H1 (cell line): ENCODE measurements at regions not wholly inside any gene's neighbourhood (a gene's known extent, or its start where the extent isn't known, plus 50 kb on each side); places are given as distances from the start of the nearest gene placed in this dataset.

ENCODE experiments used
- CTCF ChIA-PET: fragments of 300-600 bp; sonication (Branson Sonifier 250); formaldehyde crosslinking; loops from one replicate; lab custom pipeline; 2021; ENCODE audit not compliant: partially characterized antibody; lab: Charles Lee
- POLR2A ChIA-PET: fragments of 300-600 bp; sonication (Branson Sonifier 250); formaldehyde crosslinking; loops from one replicate; lab custom pipeline; 2021; ENCODE audit warnings: inconsistent platforms; ENCODE audit not compliant: partially characterized antibody; lab: Charles Lee
- DNase-seq, 2 experiments: peaks; one replicate each; pipeline versions ENCODE4 v3.0.0 to v3.0.0-alpha.2; 2010 to 2022; ENCODE audit warnings: low spot score in 2 of 2, low read depth in 1 of 2, mixed read lengths in 1 of 2
- FAIRE-seq: peaks from 2 replicates; lab custom pipeline; 2011; peaks lifted over from hg19 to GRCh38; lab: Jason Lieb, UNC
- H2AFZ ChIP-seq: 2 replicates; pipeline ENCODE4 v1.8.1; 2012; ENCODE audit warnings: low read length, inconsistent platforms
- H2AK5ac ChIP-seq: 2 replicates; pipeline ENCODE4 v1.6.1; 2013; ENCODE audit warnings: low read depth, low read length
- H2BK120ac ChIP-seq: replicated peaks from 2 replicates; pipeline ENCODE3; 2013; ENCODE audit warnings: low read depth, low read length, inconsistent platforms
- H2BK12ac ChIP-seq: 2 replicates; pipeline ENCODE4 v1.6.1; 2013; ENCODE audit warnings: low read depth, low read length
- H2BK15ac ChIP-seq: 2 replicates; pipeline ENCODE4 v1.6.1; 2013; ENCODE audit warnings: low read length
- H2BK20ac ChIP-seq: 2 replicates; pipeline ENCODE4 v1.6.1; 2013; ENCODE audit warnings: low read length
- H2BK5ac ChIP-seq: 2 replicates; pipeline ENCODE4 v1.6.1; 2013; ENCODE audit warnings: low read depth, low read length
- H3K14ac ChIP-seq: 2 replicates; pipeline ENCODE4 v1.6.1; 2013; ENCODE audit warnings: inconsistent platforms; ENCODE audit not compliant: insufficient read length
- H3K18ac ChIP-seq: 2 replicates; pipeline ENCODE4 v1.6.1; 2013; ENCODE audit warnings: low read length; ENCODE audit errors: extremely low read depth
- H3K23ac ChIP-seq: 2 replicates; pipeline ENCODE4 v1.6.1; 2013; ENCODE audit warnings: inconsistent platforms; ENCODE audit not compliant: insufficient read length
- H3K23me2 ChIP-seq: 2 replicates; pipeline ENCODE4 v1.6.1; 2013; ENCODE audit warnings: low read depth, low read length
- H3K27ac ChIP-seq: 2 replicates; pipeline ENCODE4 v1.6.1; 2011; ENCODE audit warnings: low read depth, low read length, inconsistent platforms
- H3K27me3 ChIP-seq, 4 experiments: replicated peaks in 1 of 4; 1 replicate in 1 of 4; 2 replicates in 3 of 4; pipeline versions ENCODE4 v1.6.1 to v1.8.1; 2011 to 2013; ENCODE audit warnings: low read length in 3 of 4, mild to moderate bottlenecking in 3 of 4, inconsistent platforms in 2 of 4, mixed read lengths in 2 of 4, moderate library complexity in 1 of 4; ENCODE audit not compliant: control insufficient read depth in 3 of 4, insufficient read depth in 3 of 4; ENCODE audit errors: extremely low read depth in 1 of 4
- H3K36me3 ChIP-seq, 4 experiments: 2 replicates each; pipeline versions ENCODE4 v1.6.1 to v1.8.1; 2011 to 2013; ENCODE audit warnings: mild to moderate bottlenecking in 4 of 4, low read length in 3 of 4, moderate library complexity in 2 of 4, control low read depth in 1 of 4, inconsistent platforms in 1 of 4; ENCODE audit not compliant: insufficient read depth in 4 of 4, control insufficient read depth in 2 of 4
- H3K4ac ChIP-seq: replicated peaks from 2 replicates; pipeline ENCODE3; 2013; ENCODE audit warnings: low read length, low read depth, mixed read lengths, inconsistent platforms; ENCODE audit not compliant: insufficient read length
- H3K4me1 ChIP-seq, 4 experiments: replicated peaks in 1 of 4; 1 replicate in 1 of 4; 2 replicates in 3 of 4; pipeline versions ENCODE4 v1.6.1 to v1.8.1; 2011 to 2013; ENCODE audit warnings: low read length in 3 of 4, inconsistent platforms in 2 of 4, mixed read lengths in 1 of 4; ENCODE audit not compliant: insufficient read depth in 4 of 4, control insufficient read depth in 3 of 4
- H3K4me2 ChIP-seq, 2 experiments: 2 replicates each; pipeline versions ENCODE4 v1.6.1 to v1.8.1; 2011 to 2013; ENCODE audit warnings: low read depth in 2 of 2, low read length in 2 of 2, control low read depth in 1 of 2, inconsistent platforms in 1 of 2, mild to moderate bottlenecking in 1 of 2; ENCODE audit not compliant: insufficient read depth in 1 of 2
- H3K4me3 ChIP-seq, 4 experiments: fragments of 200-600, 300-600 bp in 1 of 4; sonication (generic), shearing (Covaris generic), sonication (Bioruptor Twin) in 1 of 4; 2 replicates each; pipeline versions ENCODE4 v1.5.1 to v1.8.1; 2011 to 2016; ENCODE audit warnings: low read length in 4 of 4, low read depth in 3 of 4, control low read depth in 2 of 4, inconsistent platforms in 2 of 4, mild to moderate bottlenecking in 2 of 4, mixed read lengths in 1 of 4, moderate library complexity in 1 of 4; ENCODE audit not compliant: insufficient read depth in 2 of 4; ENCODE audit errors: extremely low read depth in 1 of 4
- H3K56ac ChIP-seq: replicated peaks from 2 replicates; pipeline ENCODE3; 2013; ENCODE audit warnings: low read depth, mild to moderate bottlenecking, mixed read lengths, low read length, inconsistent platforms; ENCODE audit not compliant: insufficient read length
- H3K79me1 ChIP-seq: 2 replicates; pipeline ENCODE4 v1.6.1; 2013; ENCODE audit warnings: low read depth, low read length, control low read depth
- H3K79me2 ChIP-seq, 2 experiments: 2 replicates each; pipeline versions ENCODE4 v1.6.1 to v1.8.1; 2012 to 2013; ENCODE audit warnings: low read length in 2 of 2, mild to moderate bottlenecking in 2 of 2, inconsistent platforms in 1 of 2; ENCODE audit not compliant: insufficient read depth in 2 of 2, control insufficient read depth in 1 of 2
- H3K9ac ChIP-seq, 4 experiments: replicated peaks in 1 of 4; 1 replicate in 1 of 4; 2 replicates in 3 of 4; pipeline versions ENCODE4 v1.6.1 to v1.8.1; 2011 to 2013; ENCODE audit warnings: low read depth in 3 of 4, low read length in 3 of 4, control low read depth in 2 of 4, mild to moderate bottlenecking in 2 of 4, moderate library complexity in 2 of 4, inconsistent platforms in 1 of 4; ENCODE audit errors: extremely low read depth in 1 of 4
- H3K9me3 ChIP-seq, 2 experiments: 2 replicates each; pipeline versions ENCODE4 v1.6.1 to v1.8.1; 2012 to 2013; ENCODE audit warnings: mild to moderate bottlenecking in 2 of 2, moderate library complexity in 2 of 2, control low read depth in 1 of 2, inconsistent platforms in 1 of 2, low read depth in 1 of 2, low read length in 1 of 2, mixed read lengths in 1 of 2; ENCODE audit not compliant: insufficient read depth in 2 of 2
- H4K20me1 ChIP-seq, 2 experiments: replicated peaks in 1 of 2; 2 replicates each; pipeline versions ENCODE3 to v1.8.1; 2011 to 2013; ENCODE audit warnings: inconsistent platforms in 2 of 2, low read length in 2 of 2, mild to moderate bottlenecking in 1 of 2; ENCODE audit not compliant: insufficient read depth in 2 of 2, control insufficient read depth in 1 of 2
- H4K5ac ChIP-seq: 2 replicates; pipeline ENCODE4 v1.6.1; 2013; ENCODE audit warnings: low read length, low read depth, mixed read lengths, inconsistent platforms; ENCODE audit not compliant: insufficient read length
- H4K8ac ChIP-seq: 2 replicates; pipeline ENCODE4 v1.8.0; 2013; ENCODE audit warnings: mild to moderate bottlenecking, moderate library complexity, low read length, inconsistent platforms; ENCODE audit not compliant: insufficient read depth; ENCODE audit errors: extremely low read depth
- H4K91ac ChIP-seq: replicated peaks from 2 replicates; pipeline ENCODE3; 2013; ENCODE audit warnings: low read length, mixed read lengths, inconsistent platforms; ENCODE audit not compliant: insufficient read length
- CHD1 ChIP-seq: IDR thresholded peaks from 2 replicates; pipeline ENCODE4 v1.6.1; 2012; ENCODE audit warnings: low read depth, low read length, improper control_type of control experiment
- CHD2 ChIP-seq: IDR thresholded peaks from 2 replicates; pipeline ENCODE4 v1.6.1; 2012; ENCODE audit warnings: low read length, improper control_type of control experiment
- CTBP2 ChIP-seq: IDR thresholded peaks from 2 replicates; pipeline ENCODE4 v1.7.0; 2011; ENCODE audit warnings: borderline replicate concordance, mild to moderate bottlenecking, moderate library complexity, mixed read lengths, low read length; ENCODE audit not compliant: insufficient read depth, insufficient read length
- E2F6 ChIP-seq: IDR thresholded peaks from 2 replicates; pipeline ENCODE4 v1.6.1; 2012; ENCODE audit warnings: inconsistent platforms
- EGR1 ChIP-seq: IDR thresholded peaks from 2 replicates; pipeline ENCODE4 v1.6.1; 2011; ENCODE audit warnings: low read depth, low read length, borderline replicate concordance
- EP300 ChIP-seq, 2 experiments: IDR thresholded peaks; 1 replicate in 1 of 2; 2 replicates in 1 of 2; pipeline ENCODE4 v1.6.1; 2011 to 2012; ENCODE audit warnings: low read depth in 2 of 2, low read length in 2 of 2, mild to moderate bottlenecking in 2 of 2, borderline replicate concordance in 1 of 2, inconsistent platforms in 1 of 2, moderate library complexity in 1 of 2
- FOSL1 ChIP-seq: IDR thresholded peaks from 2 replicates; pipeline ENCODE4 v1.6.1; 2011; ENCODE audit warnings: mild to moderate bottlenecking, low read depth, low read length, moderate library complexity; ENCODE audit not compliant: insufficient read depth
- KDM1A ChIP-seq: fragments of 200-600, 300-600 bp; sonication (generic); IDR thresholded peaks from 2 replicates; pipeline ENCODE4 v1.7.1; 2016; ENCODE audit warnings: mild to moderate bottlenecking, low read length, borderline replicate concordance
- NRF1 ChIP-seq: IDR thresholded peaks from 2 replicates; pipeline ENCODE4 v1.6.1; 2011; ENCODE audit warnings: mild to moderate bottlenecking, low read depth, low read length, improper control_type of control experiment
- POLR2AphosphoS5 ChIP-seq: IDR thresholded peaks from 2 replicates; pipeline ENCODE4 v1.6.1; 2011; ENCODE audit warnings: low read depth, low read length
- POU5F1 ChIP-seq: IDR thresholded peaks from 2 replicates; pipeline ENCODE4 v1.6.1; 2011; ENCODE audit warnings: low read depth, mild to moderate bottlenecking, low read length, moderate library complexity
- SIN3A ChIP-seq, 2 experiments: IDR thresholded peaks in 1 of 2; conservative IDR thresholded peaks in 1 of 2; 2 replicates each; pipeline ENCODE4 v1.6.1; 2011 to 2012; ENCODE audit warnings: low read length in 2 of 2, improper control_type of control experiment in 1 of 2, low read depth in 1 of 2, mild to moderate bottlenecking in 1 of 2
- SP4 ChIP-seq: IDR thresholded peaks from 2 replicates; pipeline ENCODE4 v1.6.1; 2012; ENCODE audit warnings: low read length, inconsistent platforms
- SRF ChIP-seq: IDR thresholded peaks from 2 replicates; pipeline ENCODE4 v1.6.1; 2011; ENCODE audit warnings: mild to moderate bottlenecking, low read depth, low read length, moderate library complexity
- TCF12 ChIP-seq: IDR thresholded peaks from 2 replicates; pipeline ENCODE4 v1.6.1; 2011; ENCODE audit warnings: low read depth, mild to moderate bottlenecking, low read length
- WGBS, 2 experiments: shearing (Covaris generic) in 1 of 2; methylation state at CpG; one replicate each; pipeline versions ENCODE4 v1.1.6 to v1.1.7; 2013 to 2015; ENCODE audit warnings: low lambda C conversion rate in 2 of 2, mixed read lengths in 2 of 2, inconsistent platforms in 1 of 2, low coverage in 1 of 2, missing lambda C conversion rate in 1 of 2; ENCODE audit not compliant: insufficient replicate concordance in 2 of 2, insufficient coverage in 1 of 2, insufficient read length in 1 of 2; ENCODE audit errors: extremely low coverage in 1 of 2, missing lambda C conversion rate in 1 of 2; 5-methylcytosine and 5-hydroxymethylcytosine counted together

- no peak overlapping the region for H3K18ac ChIP-seq
- FAIRE-seq, result no peak
- H3K9ac ChIP-seq, result no peak overlapping the region
- no peak overlapping the region for H4K5ac ChIP-seq
- H3K4ac ChIP-seq, result no peak overlapping the region
- H3K79me1 ChIP-seq, result no peaks in the 10 kb centered on the region
- H3K27ac ChIP-seq, result no peak overlapping the region
- H2AK5ac ChIP-seq, result no peak overlapping the region
- H4K20me1 ChIP-seq, result no peaks in the 10 kb centered on the region
- H3K36me3 ChIP-seq, result peaks cover 0 to 20% (median 10%) of the 10 kb centered on the region in 4 experiments; a peak in 5 of 8 replicates
- no peak overlapping the region for H2BK15ac ChIP-seq
- H3K27me3 ChIP-seq, result no peaks in the 10 kb centered on the region
- H4K8ac ChIP-seq, result no peak overlapping the region
- H3K56ac ChIP-seq, result no peak overlapping the region
- H3K23me2 ChIP-seq, result no peaks in the 10 kb centered on the region
- H3K79me2 ChIP-seq, result peaks cover 0 to 18% of the 10 kb centered on the region in 2 experiments; a peak in 2 of 4 replicates
- no peak overlapping the region for H3K4me2 ChIP-seq
- no peaks in the 10 kb centered on the region for H3K4me1 ChIP-seq
- POLR2A ChIA-PET, result no interaction called here
- no peak overlapping the region for H2BK120ac ChIP-seq
- no peak for DNase-seq
- no peak overlapping the region for H3K23ac ChIP-seq
- no peak overlapping the region for H2BK5ac ChIP-seq
- H4K91ac ChIP-seq, result no peak overlapping the region
- no peak overlapping the region for H3K14ac ChIP-seq
- CTCF ChIA-PET, result no interaction called here
- WGBS, 2 experiments, result 100% methylated on average over 1 of the region's 1 CpG; no CpG with 5 or more reads in 1 of the 2 experiments
- H3K4me3 ChIP-seq, result no peak overlapping the region
- no peak overlapping the region for H2AFZ ChIP-seq
- H2BK20ac ChIP-seq, result no peak overlapping the region
- 0 out of 4 replicates have a peak, but pooled peaks cover 0 to 8% of the 10 kb centered on the region in 2 experiments for H3K9me3 ChIP-seq
- H2BK12ac ChIP-seq, result no peak overlapping the region
- TF ChIP-seq NRF1, result no peak
- TF ChIP-seq TCF12, result no peak
- TF ChIP-seq CTBP2, result no peak
- no peak for TF ChIP-seq EGR1
- no peak for TF ChIP-seq KDM1A
- TF ChIP-seq E2F6, result no peak
- no peak for TF ChIP-seq CHD2
- no peak for TF ChIP-seq CHD1
- no peak for TF ChIP-seq FOSL1
- no peak for TF ChIP-seq POU5F1
- TF ChIP-seq SRF, result no peak
- TF ChIP-seq EP300 (IDR thresholded peaks at IDR 0.05; ENCODE audit: borderline replicate concordance in 1 of 2, low read depth in 2 of 2, low read length in 2 of 2), result no peak
- TF ChIP-seq SIN3A (conservative IDR thresholded peaks at IDR 0.05 in 1 of 2, IDR thresholded peaks at IDR 0.05 in 1 of 2; ENCODE audit: low read depth in 1 of 2, low read length in 2 of 2), result no peak
- TF ChIP-seq POLR2AphosphoS5, result no peak
- no peak for TF ChIP-seq SP4
Observed at GRCh38 chr6:21977346-21977745, 319.5 kb downstream of the PRL start.
